Colonic mucosa (tissue), 4 donors: ENCODE measurements at regions not wholly inside any gene's neighbourhood (a gene's known extent, or its start where the extent isn't known, plus 50 kb on each side); places are given as distances from the start of the nearest gene placed in this dataset.
"Not testable (repeated sequence)": the region's sequence is repeated elsewhere in the genome, so short reads cannot be mapped to it uniquely, and the experiment has no call there.

Experiments
- DNase-seq: peaks from one replicate; pipeline ENCODE4 v3.0.0-alpha.2; 2020
- H3K27ac ChIP-seq: fragments of 200-600 bp; one replicate; pipeline ENCODE4 v1.8.0; 2021
- H3K27me3 ChIP-seq: fragments of 200-600 bp; one replicate; pipeline ENCODE4 v1.8.0; 2021
- H3K36me3 ChIP-seq: fragments of 200-600 bp; one replicate; pipeline ENCODE4 v1.8.0; 2021
- H3K4me1 ChIP-seq: fragments of 200-600 bp; one replicate; pipeline ENCODE4 v1.8.0; 2021; ENCODE audit warnings: mild to moderate bottlenecking
- H3K4me3 ChIP-seq: fragments of 200-600 bp; one replicate; pipeline ENCODE4 v1.8.0; 2021
- H3K9ac ChIP-seq, 2 donors: one replicate each; pipeline ENCODE4 v1.7.0; 2013; ENCODE audit warnings: control low read depth in 2 of 2, low read depth in 2 of 2, low read length in 2 of 2
- H3K9me3 ChIP-seq: fragments of 200-600 bp; one replicate; pipeline ENCODE4 v1.8.0; 2021
- intact Hi-C: fragments of 100-400 bp; cut with DNase I; formaldehyde crosslinking; loops from one replicate; pipeline ENCODE4 v1.14.1; 2022
- TF ChIP-seq, protein P1 (sequence below): fragments of 200-600 bp; IDR thresholded peaks from one replicate; pipeline ENCODE4 v1.8.0; 2022; ENCODE audit warnings: antibody characterized with exemption, mild to moderate bottlenecking
- donor health status: healthy.
- donor health status: DM: no; HTN: no; CAD: no.
- donor health status: DM: no; HTN: no; CAD: no.

DNA sequence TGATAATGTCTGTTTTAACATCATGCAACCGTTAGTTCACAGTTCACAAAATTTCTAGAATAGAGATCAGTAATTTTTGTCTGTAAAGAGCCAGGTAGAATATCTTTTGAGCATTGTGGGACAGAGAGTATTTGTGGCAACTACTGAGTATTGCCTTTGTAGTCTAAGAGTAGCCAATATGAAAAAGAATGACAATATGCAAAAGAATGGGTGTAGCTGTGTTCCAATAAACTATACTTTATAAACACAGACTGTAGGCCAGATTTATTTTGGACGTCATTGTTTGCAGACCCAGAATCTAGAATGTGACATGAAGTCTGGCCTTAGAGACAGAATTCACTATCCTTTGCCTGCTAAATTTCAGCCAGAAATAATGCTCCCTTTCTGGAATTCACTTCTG lies 694.1 kb upstream of the MMS22L start:
- H3K36me3 ChIP-seq, result no peaks in the 10 kb centered on the region
- no peak overlapping the region for H3K27ac ChIP-seq
- intact Hi-C loops, result no loop called here
- DNase-seq, result no peak
- no peak overlapping the region for H3K9ac ChIP-seq
- TF ChIP-seq, protein P1, sequence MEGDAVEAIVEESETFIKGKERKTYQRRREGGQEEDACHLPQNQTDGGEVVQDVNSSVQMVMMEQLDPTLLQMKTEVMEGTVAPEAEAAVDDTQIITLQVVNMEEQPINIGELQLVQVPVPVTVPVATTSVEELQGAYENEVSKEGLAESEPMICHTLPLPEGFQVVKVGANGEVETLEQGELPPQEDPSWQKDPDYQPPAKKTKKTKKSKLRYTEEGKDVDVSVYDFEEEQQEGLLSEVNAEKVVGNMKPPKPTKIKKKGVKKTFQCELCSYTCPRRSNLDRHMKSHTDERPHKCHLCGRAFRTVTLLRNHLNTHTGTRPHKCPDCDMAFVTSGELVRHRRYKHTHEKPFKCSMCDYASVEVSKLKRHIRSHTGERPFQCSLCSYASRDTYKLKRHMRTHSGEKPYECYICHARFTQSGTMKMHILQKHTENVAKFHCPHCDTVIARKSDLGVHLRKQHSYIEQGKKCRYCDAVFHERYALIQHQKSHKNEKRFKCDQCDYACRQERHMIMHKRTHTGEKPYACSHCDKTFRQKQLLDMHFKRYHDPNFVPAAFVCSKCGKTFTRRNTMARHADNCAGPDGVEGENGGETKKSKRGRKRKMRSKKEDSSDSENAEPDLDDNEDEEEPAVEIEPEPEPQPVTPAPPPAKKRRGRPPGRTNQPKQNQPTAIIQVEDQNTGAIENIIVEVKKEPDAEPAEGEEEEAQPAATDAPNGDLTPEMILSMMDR, result no peak
- H3K27me3 ChIP-seq, result no peaks in the 10 kb centered on the region
- no peaks in the 10 kb centered on the region for H3K4me1 ChIP-seq
- H3K9me3 ChIP-seq, result no peaks in the 10 kb centered on the region
- no peak overlapping the region for H3K4me3 ChIP-seq

DNA sequence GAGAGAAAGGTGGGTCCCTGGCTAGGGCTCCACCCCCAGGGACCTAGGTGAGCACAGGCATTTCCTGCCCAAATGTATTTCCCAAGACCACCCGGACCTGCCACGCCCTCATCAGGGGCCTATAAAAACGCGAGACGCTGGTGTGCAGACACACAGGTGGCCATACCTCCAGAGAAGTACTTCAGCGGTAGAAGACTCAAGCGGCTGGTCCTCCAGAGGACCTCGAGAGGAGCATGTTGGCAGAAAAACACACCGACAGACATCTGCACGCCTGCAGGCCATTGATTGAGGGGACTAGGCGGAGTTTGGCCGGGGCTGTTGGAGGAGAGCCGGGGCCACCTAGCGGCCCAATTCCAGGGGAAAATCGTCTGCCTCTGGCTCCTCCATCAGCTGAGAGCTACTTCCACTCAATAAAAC lies 695.8 kb upstream of the MMS22L start:
- no peak for DNase-seq
- TF ChIP-seq, protein P1, result no peak
- intact Hi-C loops, result no loop called here
- H3K4me1 ChIP-seq, result no peaks in the 10 kb centered on the region
- H3K9ac ChIP-seq, result no peak overlapping the region
- H3K4me3 ChIP-seq, result no peak overlapping the region
- H3K36me3 ChIP-seq, result no peaks in the 10 kb centered on the region
- no peaks in the 10 kb centered on the region for H3K9me3 ChIP-seq
- no peak overlapping the region for H3K27ac ChIP-seq
- no peaks in the 10 kb centered on the region for H3K27me3 ChIP-seq

DNA sequence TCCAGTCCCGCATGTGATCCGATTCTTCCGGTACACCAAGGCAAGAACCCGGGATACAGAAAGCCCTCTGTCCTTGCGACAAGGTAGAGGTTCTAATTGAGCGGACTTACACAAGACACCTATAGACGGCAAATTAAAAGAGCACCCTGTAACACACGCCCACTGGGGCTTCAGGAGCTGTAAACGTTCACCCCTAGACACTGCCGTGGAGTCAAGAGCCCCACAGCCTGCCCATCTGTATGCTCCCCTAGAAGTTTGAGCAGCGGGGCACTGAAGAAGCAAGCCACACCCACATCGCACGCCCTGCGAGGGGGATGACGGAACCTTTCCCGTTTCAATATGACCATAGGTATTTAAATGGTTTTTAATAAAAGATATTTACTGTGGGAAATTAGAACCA lies 696.3 kb upstream of the MMS22L start:
- H3K4me3 ChIP-seq, H3K36me3 ChIP-seq, H3K4me1 ChIP-seq, H3K9me3 ChIP-seq, H3K9ac ChIP-seq, H3K27ac ChIP-seq, DNase-seq, intact Hi-C loops, H3K27me3 ChIP-seq: not testable (repeated sequence)

- Histone ChIP-seq H3K4me1 (no peaks in the 10 kb centered on the region), H3K4me3 (no peak overlapping the region), H3K9ac (no peak overlapping the region), H3K36me3 (no peaks in the 10 kb centered on the region), H3K9me3 (no peaks in the 10 kb centered on the region), H3K27ac (no peak overlapping the region), H3K27me3 (no peaks in the 10 kb centered on the region)
- DNase-seq, result no peak
- TF ChIP-seq, protein P1, result no peak
- intact Hi-C loops, result no loop called here
Observed at GRCh38 chr6:97989451-97989850, 706.4 kb upstream of the MMS22L start.

DNA sequence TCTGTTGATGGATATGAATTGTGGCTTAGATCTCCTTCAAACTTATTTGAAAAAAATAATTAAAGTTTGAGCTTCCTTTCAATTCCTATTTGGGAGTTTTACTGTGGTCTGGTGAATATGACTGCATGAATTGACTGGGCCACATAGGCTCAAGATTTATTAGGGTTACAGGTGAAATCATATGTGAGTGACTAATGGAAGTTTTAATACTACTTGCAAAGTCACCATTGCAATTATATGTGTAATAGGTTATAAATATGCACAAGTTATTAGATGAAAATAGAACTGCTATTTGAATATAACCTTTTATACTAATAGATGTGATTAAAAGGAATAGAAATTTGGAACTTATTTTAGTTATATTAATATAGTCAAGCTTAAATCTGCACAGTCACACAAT lies 712.1 kb upstream of the MMS22L start:
- Histone ChIP-seq H3K4me3 (no peak overlapping the region), H3K27me3 (no peaks in the 10 kb centered on the region), H3K9me3 (no peaks in the 10 kb centered on the region), H3K4me1 (no peaks in the 10 kb centered on the region), H3K36me3 (no peaks in the 10 kb centered on the region), H3K27ac (no peak overlapping the region), H3K9ac (no peak overlapping the region)
- TF ChIP-seq, protein P1, result no peak
- intact Hi-C loops, result no loop called here
- no peak for DNase-seq

DNA sequence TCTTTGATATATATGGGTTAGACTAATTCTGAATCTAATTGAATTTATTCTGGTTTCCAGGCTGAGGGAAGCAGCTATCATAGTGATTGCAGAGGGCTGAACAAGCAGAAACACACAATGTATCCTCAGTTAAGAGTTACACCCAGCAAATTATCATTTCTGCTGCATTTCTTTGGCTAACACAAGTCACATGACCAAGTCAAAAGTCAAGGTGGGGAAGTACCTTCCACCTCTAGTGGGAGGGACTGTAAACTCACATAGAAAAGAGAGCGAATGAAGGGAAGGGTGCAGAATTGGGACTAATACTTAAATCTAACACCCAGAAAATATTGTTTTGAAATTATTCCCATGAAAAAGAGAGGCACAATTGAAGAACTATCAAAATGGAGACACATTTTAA lies 719.7 kb upstream of the MMS22L start:
- H3K4me1 ChIP-seq, result no peaks in the 10 kb centered on the region
- no peaks in the 10 kb centered on the region for H3K27me3 ChIP-seq
- no peak overlapping the region for H3K27ac ChIP-seq
- TF ChIP-seq, protein P1, result no peak
- intact Hi-C loops, result no loop called here
- H3K36me3 ChIP-seq, result no peaks in the 10 kb centered on the region
- no peak overlapping the region for H3K4me3 ChIP-seq
- H3K9ac ChIP-seq, result no peak overlapping the region
- no peaks in the 10 kb centered on the region for H3K9me3 ChIP-seq
- no peak for DNase-seq
